Embryonic facial prominence (tissue), 1 donor: ENCODE measurements at regions not wholly inside any gene's neighbourhood (a gene's known extent, or its start where the extent isn't known, plus 50 kb on each side); places are given as distances from the start of the nearest gene placed in this dataset.

ENCODE experiments used
- DNase-seq: peaks from one replicate; pipeline ENCODE4 v3.0.0-alpha.2; 2016; ENCODE audit errors: extremely low spot score

- no peak for DNase-seq
These were observed 121.3 kb downstream of the RPS29 start for GRCh38 chr14:49464885-49465284.

DNA sequence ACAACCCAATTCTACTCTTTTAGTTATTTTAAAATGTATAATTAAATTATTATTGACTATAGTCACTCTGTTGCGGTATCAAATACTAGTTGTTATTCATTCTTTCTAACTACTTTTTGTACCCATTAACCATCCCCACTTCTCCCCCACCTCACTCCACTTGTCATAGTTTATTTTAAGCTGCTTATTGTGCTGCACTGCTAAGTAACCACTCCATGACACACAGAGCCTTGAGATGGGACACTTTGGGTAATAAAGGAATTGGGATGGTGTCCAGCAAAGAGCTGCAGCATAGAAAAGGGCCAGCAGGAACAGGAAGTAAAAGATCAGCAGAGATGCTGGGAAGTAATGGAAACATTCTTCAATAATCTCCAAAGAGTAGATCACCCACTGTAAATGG is 123.0 kb downstream of the RPS29 start:
- no peak for DNase-seq

- DNase-seq = no peak
These were observed 124.4 kb downstream of the RPS29 start for GRCh38 chr14:49461529-49462401.

DNA sequence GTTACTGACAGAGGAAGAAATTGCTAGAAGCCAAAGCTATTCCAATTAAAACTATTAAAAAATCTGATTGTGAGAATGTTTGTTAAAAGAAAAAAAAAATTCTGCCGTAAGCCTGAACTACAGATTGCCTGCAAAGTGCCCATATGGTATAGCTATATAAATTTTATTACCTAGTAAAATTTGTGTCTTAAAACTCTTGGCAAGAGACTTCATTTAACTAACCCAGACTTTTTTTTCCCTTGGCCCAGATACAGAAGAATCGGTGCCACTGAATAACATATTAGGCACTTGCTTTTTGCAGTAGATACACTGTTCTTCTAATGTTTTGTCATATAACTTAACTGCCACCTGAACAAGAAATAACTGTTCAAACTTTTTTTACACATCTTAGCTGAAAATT is 125.5 kb downstream of the RPS29 start:
- no peak for DNase-seq

DNA sequence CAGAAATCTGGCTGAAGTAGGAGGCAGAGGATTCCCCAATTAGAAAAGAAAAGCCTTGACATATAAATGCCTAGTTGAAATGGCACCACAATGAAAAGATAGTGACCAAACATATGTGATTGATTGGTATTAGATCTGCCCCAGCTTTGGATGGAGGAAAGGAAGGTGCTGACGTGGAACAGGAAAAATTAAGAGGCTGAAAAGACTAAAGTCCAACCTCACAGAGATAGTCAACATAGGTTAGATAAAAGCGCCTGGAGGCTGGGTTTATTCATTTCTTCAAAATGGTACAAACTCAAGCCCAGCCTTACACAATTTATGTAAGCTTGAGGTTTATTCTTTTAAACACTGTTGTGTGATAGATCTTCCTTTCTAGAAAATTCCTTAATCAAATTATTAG is 129.6 kb downstream of the RPS29 start:
- DNase-seq = no peak

DNA sequence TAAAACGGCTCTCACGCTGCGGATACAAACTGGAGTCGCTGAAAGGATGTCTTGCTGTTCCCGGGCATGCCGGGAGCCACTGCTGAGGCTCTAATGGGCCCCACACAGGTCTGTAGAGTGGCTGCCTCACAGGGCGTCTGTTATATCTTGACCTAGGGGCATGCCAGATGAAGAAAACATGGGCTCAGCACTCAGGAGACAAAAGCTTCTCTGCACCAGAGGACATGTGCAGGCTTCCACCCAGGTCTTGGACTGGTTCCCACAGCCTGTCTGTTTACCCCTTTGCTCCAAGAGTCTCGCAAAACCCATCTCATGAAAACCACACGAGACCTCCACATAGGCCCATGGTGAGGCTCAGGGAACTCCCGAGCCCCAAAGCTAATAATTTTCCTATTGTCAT is 134.2 kb downstream of the RPS29 start:
- no peak for DNase-seq

GRCh38 chr14:49449749-49450148 is 136.4 kb downstream of the RPS29 start:
- DNase-seq = no peak

DNA sequence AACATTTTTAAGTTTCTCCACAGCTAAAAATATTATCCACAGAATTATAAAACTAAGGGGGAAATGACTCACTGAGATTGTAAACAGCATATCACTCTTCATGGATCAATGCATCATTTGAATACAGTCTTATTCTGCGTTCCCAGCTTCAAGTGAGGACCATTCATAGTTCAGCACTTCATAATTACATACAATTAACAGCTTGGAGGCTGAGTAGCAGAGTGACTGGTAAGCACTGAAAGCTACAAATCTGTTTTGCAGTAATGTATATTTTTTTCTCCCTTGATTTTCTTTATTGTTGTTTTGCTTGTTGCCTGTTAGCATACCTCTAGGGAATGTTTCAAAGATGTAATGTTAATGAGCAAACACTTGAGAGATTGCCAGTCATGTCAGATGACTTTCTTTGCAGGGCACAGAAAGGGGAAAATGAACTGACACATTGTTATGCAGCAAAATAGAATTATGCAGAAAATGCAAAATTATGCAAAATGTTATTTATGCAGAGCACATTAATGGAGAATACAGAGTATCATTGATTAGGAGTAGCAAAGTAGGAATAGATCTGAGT is 138.6 kb downstream of the RPS29 start:
- no peak for DNase-seq

DNA sequence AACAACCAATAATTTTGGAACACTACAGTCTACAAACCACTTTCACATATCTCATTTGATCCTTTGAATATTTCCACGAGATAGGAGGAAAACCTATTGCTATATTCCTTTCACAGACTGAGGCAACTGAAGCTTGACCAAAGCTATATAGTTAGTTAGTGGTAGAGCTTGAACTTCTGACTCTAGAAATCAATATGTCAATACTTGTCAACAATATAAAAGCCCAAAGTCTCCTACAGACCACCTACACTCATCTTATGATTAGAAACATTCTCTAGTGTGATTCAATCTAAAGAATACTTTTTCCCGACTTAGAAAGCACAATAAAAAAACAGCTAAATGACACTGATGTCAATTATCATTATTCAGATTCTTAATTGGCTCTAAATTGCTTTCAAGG is 139.4 kb downstream of the RPS29 start:
- DNase-seq = no peak

GRCh38 chr14:49438256-49438770 is 147.9 kb downstream of the RPS29 start:
- DNase-seq = no peak

GRCh38 chr14:49428076-49428475 is 158.1 kb downstream of the RPS29 start:
- no peak for DNase-seq

GRCh38 chr14:49427117-49427516 is 159.1 kb downstream of the RPS29 start:
- no peak for DNase-seq

- DNase-seq = no peak
These were observed 160.3 kb downstream of the RPS29 start for GRCh38 chr14:49425921-49426320.

GRCh38 chr14:49424436-49425331 is 161.5 kb downstream of the RPS29 start:
- no peak for DNase-seq

DNA sequence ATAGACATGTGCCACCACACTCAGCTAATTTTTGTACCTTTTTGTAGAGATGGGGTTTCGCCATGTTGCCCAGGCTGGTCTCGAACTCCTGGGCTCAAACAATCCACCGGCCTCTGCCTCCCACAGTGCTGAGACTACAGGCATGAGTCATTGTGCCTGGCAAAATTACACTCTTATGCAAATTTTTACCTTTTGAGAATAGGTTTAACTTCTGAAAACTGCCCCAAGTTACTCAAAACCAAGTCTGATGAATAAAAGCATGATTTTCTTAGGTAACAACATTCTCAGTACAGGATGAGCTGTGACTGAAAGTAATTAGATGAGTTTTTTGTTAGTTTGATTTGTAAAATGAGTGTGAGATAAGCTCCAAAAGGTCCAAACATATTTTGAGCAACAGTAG is 166.0 kb downstream of the RPS29 start:
- no peak for DNase-seq

DNA sequence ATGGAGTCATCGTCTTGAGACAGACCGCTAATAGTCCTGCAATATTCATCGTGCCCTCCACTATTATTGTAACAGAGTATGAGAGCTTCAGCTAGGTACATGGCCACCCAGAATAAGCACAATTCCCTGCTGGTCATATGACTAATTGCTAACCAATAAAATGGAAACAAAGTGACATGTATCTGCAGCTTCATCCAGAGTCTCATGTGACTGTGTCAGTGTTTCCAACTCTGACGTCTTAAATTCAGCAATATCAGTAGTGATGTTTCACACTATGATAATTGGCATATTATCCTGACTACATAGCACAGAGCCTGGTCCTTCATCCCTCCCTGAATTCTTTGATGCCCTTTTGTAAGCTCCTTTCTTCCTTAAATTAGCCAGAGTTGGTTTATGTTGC is 167.4 kb downstream of the RPS29 start:
- no peak for DNase-seq

- no peak for DNase-seq
These were observed 168.4 kb downstream of the RPS29 start for GRCh38 chr14:49417790-49418189.

DNA sequence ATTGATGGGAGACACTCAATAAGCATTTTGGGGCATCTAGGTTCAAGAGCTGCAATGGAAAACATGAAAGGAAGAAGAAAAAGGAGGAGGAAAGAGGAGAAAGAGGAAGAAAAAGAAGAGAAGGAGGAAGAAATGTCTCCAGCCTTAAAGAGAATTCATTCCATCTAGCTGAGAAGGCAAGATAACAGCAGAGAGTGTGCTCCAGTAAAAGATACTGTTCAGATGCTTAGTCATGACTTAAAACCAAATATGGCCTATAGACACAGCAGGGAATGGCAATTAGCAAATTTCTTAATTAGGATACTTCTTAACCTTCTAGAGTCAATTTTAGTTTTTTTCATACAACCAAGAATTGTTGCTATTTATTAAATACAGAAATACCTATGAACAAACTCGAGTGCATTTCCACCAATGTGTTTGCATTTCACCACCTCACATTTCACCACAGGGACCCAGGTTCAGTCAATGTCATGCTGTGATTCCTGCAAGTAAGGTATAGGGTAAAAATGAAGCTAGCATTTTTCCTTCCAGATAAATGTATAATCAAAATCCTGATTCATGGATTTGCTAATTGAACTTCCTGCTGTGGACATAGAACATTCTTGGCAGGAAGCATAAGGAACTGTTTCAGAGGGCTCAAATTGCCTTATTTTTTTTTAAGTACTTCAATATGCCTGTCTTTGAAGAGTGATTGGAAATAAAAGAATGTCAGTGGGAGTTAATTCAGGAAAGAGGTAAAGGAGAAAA is 177.8 kb downstream of the RPS29 start:
- no peak for DNase-seq

- DNase-seq = no peak
These were observed 180.9 kb downstream of the RPS29 start for GRCh38 chr14:49405291-49405690.

- no peak for DNase-seq
These were observed 184.8 kb downstream of the RPS29 start for GRCh38 chr14:49401373-49401772.

- DNase-seq = no peak
These were observed 189.4 kb downstream of the RPS29 start for GRCh38 chr14:49396801-49397200.

- no peak for DNase-seq
These were observed 204.4 kb downstream of the RPS29 start for GRCh38 chr14:49381778-49382177.
